Gastroesophageal sphincter (tissue), 4 donors: ENCODE measurements at regions not wholly inside any gene's neighbourhood (a gene's known extent, or its start where the extent isn't known, plus 50 kb on each side); places are given as distances from the start of the nearest gene placed in this dataset.
"Not testable (repeated sequence)": the region's sequence is repeated elsewhere in the genome, so short reads cannot be mapped to it uniquely, and the experiment has no call there.

ENCODE experiments used
- ATAC-seq: fragments of 150-250 bp; one replicate; pipeline ENCODE4 v1.9.1; 2016; ENCODE audit warnings: mild to moderate bottlenecking, moderate library complexity
- H3K27ac ChIP-seq, 4 donors: fragments of 200-600 bp; sonication (generic) in 3 of 4; 1 replicate in 3 of 4; 2 replicates in 1 of 4; pipeline ENCODE4 v1.5.1; 2016 to 2019
- H3K27me3 ChIP-seq: fragments of 200-600 bp; sonication (generic); one replicate; pipeline ENCODE4 v1.5.1; 2019
- H3K36me3 ChIP-seq, 2 donors: fragments of 200-600 bp; sonication (generic); one replicate each; pipeline ENCODE4 v1.5.1; 2019; ENCODE audit warnings: control low read depth in 1 of 2
- H3K4me1 ChIP-seq, 3 donors: fragments of 200-600 bp; sonication (generic); 1 replicate in 2 of 3; 2 replicates in 1 of 3; pipeline ENCODE4 v1.5.1; 2016 to 2019; ENCODE audit warnings: control low read depth in 2 of 3
- H3K4me3 ChIP-seq, 2 donors: fragments of 200-600 bp; sonication (generic); one replicate each; pipeline ENCODE4 v1.5.1; 2019; ENCODE audit warnings: mild to moderate bottlenecking in 1 of 2, moderate library complexity in 1 of 2
- H3K9me3 ChIP-seq, 3 donors: fragments of 200-600 bp; sonication (generic); one replicate each; pipeline ENCODE4 v1.5.1; 2017 to 2019; ENCODE audit warnings: control low read depth in 2 of 3
- CTCF ChIP-seq, 4 experiments: fragments of 200-600 bp in 2 of 4; fragments of 450-650 bp in 2 of 4; sonication (generic) in 1 of 4; IDR thresholded peaks; one replicate each; pipeline ENCODE4 v1.5.1; 2017 to 2019; ENCODE audit warnings: antibody characterized with exemption in 4 of 4, mild to moderate bottlenecking in 2 of 4, moderate library complexity in 2 of 4
- EP300 ChIP-seq: sonication (generic); formaldehyde crosslinking; IDR thresholded peaks from one replicate; pipeline ENCODE4 v1.6.1; 2017; ENCODE audit warnings: antibody characterized with exemption, mild to moderate bottlenecking
- POLR2A ChIP-seq, 2 donors: fragments of 450-650 bp; IDR thresholded peaks; one replicate each; pipeline ENCODE4 v1.6.1; 2017; ENCODE audit warnings: antibody characterized with exemption in 2 of 2, mild to moderate bottlenecking in 2 of 2, moderate library complexity in 1 of 2
- POLR2AphosphoS5 ChIP-seq: sonication (generic); formaldehyde crosslinking; IDR thresholded peaks from one replicate; pipeline ENCODE4 v1.6.1; 2017; ENCODE audit warnings: antibody characterized with exemption
- WGBS, 2 donors: methylation state at CpG; one replicate each; pipeline ENCODE4 v1.1.5; 2018; ENCODE audit warnings: low coverage in 1 of 2; 5-methylcytosine and 5-hydroxymethylcytosine counted together

DNA sequence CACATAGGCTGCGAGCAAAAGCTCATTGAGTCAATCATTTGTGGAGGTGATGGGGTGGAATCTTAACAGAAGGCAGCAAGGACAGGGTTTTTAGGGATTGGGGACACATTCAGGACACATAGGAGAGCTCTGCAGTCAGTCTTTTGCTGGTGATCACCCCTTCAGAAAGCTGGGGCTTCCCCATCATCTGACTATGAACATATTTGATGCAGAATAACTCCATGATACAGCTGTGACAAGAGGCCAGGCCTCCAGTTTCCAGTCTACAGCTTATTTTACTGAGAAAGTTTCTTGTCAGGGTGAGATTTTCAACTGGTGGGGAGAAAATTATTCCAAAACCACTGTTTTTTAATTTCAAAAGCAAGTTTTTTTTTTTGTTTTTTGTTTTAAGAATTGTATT, 134.2 kb downstream of the TMEM30B start:
- Histone ChIP-seq H3K4me1 (peaks cover 4 to 39% (median 15%) of the 10 kb centered on the region in 3 donors), H3K4me3 (no peak overlapping the region), H3K27ac (peak overlapping the region; percentile 21 to 76 (median 71)), H3K36me3 (no peaks in the 10 kb centered on the region), H3K9me3 (no peaks in the 10 kb centered on the region), H3K27me3 (no peaks in the 10 kb centered on the region)
- ATAC-seq, result no peak
- TF ChIP-seq EP300 (no peak), CTCF (IDR thresholded peaks at IDR 0.05) (no peak), POLR2A (IDR thresholded peaks at IDR 0.05) (no peak), POLR2AphosphoS5 (no peak)
- whole genome bisulfite sequencing, 2 donors, result 100% methylated on average over 1 of the region's 1 CpG

- 16 to 34% methylated on average over 5 to 7 of the region's 7 CpGs for WGBS, 2 donors
- no peak for ATAC-seq
Measured at GRCh38 chr14:61145903-61146481, 135.1 kb downstream of the TMEM30B start.

GRCh38 chr14:61145034-61145902, 135.9 kb downstream of the TMEM30B start:
- no peaks in the 10 kb centered on the region for H3K27me3 ChIP-seq
- TF ChIP-seq POLR2AphosphoS5 (peak; percentile 40), POLR2A (IDR thresholded peaks at IDR 0.05) (no peak)
- H3K4me3 ChIP-seq, result no peak overlapping the region
- H3K4me1 ChIP-seq, result peaks cover 4 to 39% (median 15%) of the 10 kb centered on the region in 3 donors
- 9 to 14% methylated on average over 6 to 8 of the region's 8 CpGs for WGBS, 2 donors
- peak; percentile 77 for ATAC-seq
- H3K36me3 ChIP-seq, result no peaks in the 10 kb centered on the region
- H3K27ac ChIP-seq, result peak overlapping the region in 3 of 4 donors; percentile 68 to 76 (median 74)
- no peaks in the 10 kb centered on the region for H3K9me3 ChIP-seq

More at GRCh38 chr14:61145903-61146481, 135.1 kb downstream of the TMEM30B start:
- Histone ChIP-seq H3K4me3 (no peak overlapping the region), H3K36me3 (no peaks in the 10 kb centered on the region), H3K9me3 (no peaks in the 10 kb centered on the region), H3K27ac (peak overlapping the region; percentile 8 to 76 (median 71)), H3K4me1 (peaks cover 4 to 39% (median 15%) of the 10 kb centered on the region in 3 donors), H3K27me3 (no peaks in the 10 kb centered on the region)
- TF ChIP-seq POLR2AphosphoS5, result peak; percentile 66
- no peak for TF ChIP-seq POLR2A (IDR thresholded peaks at IDR 0.05)

GRCh38 chr14:61144117-61145033, 136.8 kb downstream of the TMEM30B start:
- peak overlapping the region in 3 of 4 donors; percentile 68 to 76 (median 74) for H3K27ac ChIP-seq
- not testable (repeated sequence) for H3K27me3 ChIP-seq, H3K9me3 ChIP-seq, H3K36me3 ChIP-seq, H3K4me3 ChIP-seq, ATAC-seq
- 94 to 98% methylated on average over 5 to 7 of the region's 7 CpGs for WGBS, 2 donors
- peaks cover 4 to 39% (median 15%) of the 10 kb centered on the region in 3 donors for H3K4me1 ChIP-seq

GRCh38 chr14:61140872-61141271, 140.3 kb downstream of the TMEM30B start:
- no peak overlapping the region for H3K27ac ChIP-seq
- H3K36me3 ChIP-seq, result no peaks in the 10 kb centered on the region
- TF ChIP-seq POLR2A (IDR thresholded peaks at IDR 0.05) (no peak), EP300 (no peak), CTCF (IDR thresholded peaks at IDR 0.05) (no peak), POLR2AphosphoS5 (no peak)
- no peaks in the 10 kb centered on the region for H3K9me3 ChIP-seq
- H3K4me1 ChIP-seq, result peaks cover 2 to 12% (median 6%) of the 10 kb centered on the region in 3 donors
- ATAC-seq, result no peak
- no peaks in the 10 kb centered on the region for H3K27me3 ChIP-seq
- H3K4me3 ChIP-seq, result no peak overlapping the region

- Histone ChIP-seq H3K27me3 (no peaks in the 10 kb centered on the region), H3K9me3 (no peaks in the 10 kb centered on the region), H3K4me1 (peaks cover 0 to 6% (median 5%) of the 10 kb centered on the region in 3 donors), H3K4me3 (no peak overlapping the region), H3K27ac (no peak overlapping the region), H3K36me3 (no peaks in the 10 kb centered on the region)
- WGBS, 2 donors, result 83 to 100% methylated on average over 1 to 2 of the region's 3 CpGs
- TF ChIP-seq EP300, result no peak
- ATAC-seq, result no peak
Measured at GRCh38 chr14:61140271-61140670, 140.9 kb downstream of the TMEM30B start.
